Activated CD4-positive, alpha-beta T cell treated with anti-CD3 and anti-CD28 coated beads for 48 hours (primary cell): ENCODE measurements at regions not wholly inside any gene's neighbourhood (a gene's known extent, or its start where the extent isn't known, plus 50 kb on each side); places are given as distances from the start of the nearest gene placed in this dataset.

Experiments
- DNase-seq: peaks from one replicate; pipeline ENCODE4 v3.0.0-alpha.2; 2020

GRCh38 chr10:28054228-28054860 is 55.5 kb upstream of the ODAD2 start:
- no peak for DNase-seq

- DNase-seq = no peak
Measured at GRCh38 chr10:28049286-28049685, 50.4 kb upstream of the ODAD2 start.
